H9 (cell line): ENCODE measurements at regions not wholly inside any gene's neighbourhood (a gene's known extent, or its start where the extent isn't known, plus 50 kb on each side); places are given as distances from the start of the nearest gene placed in this dataset.

Experiments used
- DNase-seq: peaks from one replicate; pipeline ENCODE4 v3.0.0-alpha.2; 2017
- H2AFZ ChIP-seq: one replicate; pipeline ENCODE4 v1.6.1; 2013; ENCODE audit warnings: mild to moderate bottlenecking, low read length, control low read depth, moderate library complexity
- H2AK5ac ChIP-seq: 2 replicates; pipeline ENCODE4 v1.6.1; 2013; ENCODE audit warnings: low read length, control low read depth, mixed read lengths; ENCODE audit not compliant: insufficient read length
- H2BK120ac ChIP-seq: one replicate; pipeline ENCODE4 v1.6.1; 2013; ENCODE audit warnings: low read depth, mild to moderate bottlenecking, low read length, control low read depth, inconsistent platforms; ENCODE audit not compliant: poor library complexity, severe bottlenecking
- H2BK12ac ChIP-seq: 2 replicates; pipeline ENCODE4 v1.6.1; 2013; ENCODE audit warnings: low read length, control low read depth, mixed read lengths, low read depth; ENCODE audit not compliant: insufficient read length
- H2BK15ac ChIP-seq: 2 replicates; pipeline ENCODE4 v1.6.1; 2013; ENCODE audit warnings: low read depth, low read length, control low read depth
- H2BK20ac ChIP-seq: one replicate; pipeline ENCODE4 v1.6.1; 2013; ENCODE audit warnings: low read depth, mild to moderate bottlenecking, low read length, control low read depth, inconsistent platforms; ENCODE audit not compliant: poor library complexity, severe bottlenecking
- H2BK5ac ChIP-seq: 2 replicates; pipeline ENCODE4 v1.6.1; 2013; ENCODE audit warnings: low read length, control low read depth, mixed read lengths; ENCODE audit not compliant: insufficient read length
- H3K14ac ChIP-seq: 2 replicates; pipeline ENCODE4 v1.6.1; 2013; ENCODE audit warnings: low read length, control low read depth; ENCODE audit not compliant: insufficient read depth
- H3K18ac ChIP-seq: 2 replicates; pipeline ENCODE4 v1.6.1; 2013; ENCODE audit warnings: low read depth, mild to moderate bottlenecking, mixed read lengths, low read length, control low read depth; ENCODE audit not compliant: insufficient read length
- H3K23ac ChIP-seq: 2 replicates; pipeline ENCODE4 v1.6.1; 2013; ENCODE audit warnings: low read length, control low read depth, mixed read lengths, low read depth; ENCODE audit not compliant: insufficient read length
- H3K23me2 ChIP-seq: 2 replicates; pipeline ENCODE4 v1.6.1; 2013; ENCODE audit warnings: low read depth, mild to moderate bottlenecking, mixed read lengths, low read length, control low read depth; ENCODE audit not compliant: insufficient read length, poor library complexity, severe bottlenecking
- H3K27ac ChIP-seq: 2 replicates; pipeline ENCODE4 v1.5.1; 2013; ENCODE audit warnings: low read length, control low read depth, mixed read lengths, low read depth; ENCODE audit not compliant: insufficient read length
- H3K27me3 ChIP-seq: 2 replicates; pipeline ENCODE4 v1.6.1; 2013; ENCODE audit warnings: low read length, control low read depth, inconsistent platforms; ENCODE audit not compliant: insufficient read depth
- H3K4ac ChIP-seq: 2 replicates; pipeline ENCODE4 v1.6.1; 2013; ENCODE audit warnings: low read depth, mild to moderate bottlenecking, control low read depth, inconsistent platforms, low read length, moderate library complexity
- H3K4me1 ChIP-seq: 2 replicates; pipeline ENCODE4 v1.6.1; 2013; ENCODE audit warnings: low read length, control low read depth, inconsistent platforms; ENCODE audit not compliant: insufficient read depth
- H3K4me2 ChIP-seq: 2 replicates; pipeline ENCODE4 v1.6.1; 2013; ENCODE audit warnings: low read length, control low read depth, mixed read lengths; ENCODE audit not compliant: insufficient read length, insufficient read depth
- H3K56ac ChIP-seq: 2 replicates; pipeline ENCODE4 v1.6.1; 2013; ENCODE audit warnings: low read depth, mild to moderate bottlenecking, mixed read lengths, low read length, control low read depth; ENCODE audit not compliant: insufficient read length
- H3K79me1 ChIP-seq: 2 replicates; pipeline ENCODE4 v1.6.1; 2013; ENCODE audit warnings: low read depth, mild to moderate bottlenecking, moderate library complexity, low read length, control low read depth, inconsistent platforms; ENCODE audit not compliant: insufficient read depth, poor library complexity, severe bottlenecking
- H3K79me2 ChIP-seq: 2 replicates; pipeline ENCODE4 v1.6.1; 2013; ENCODE audit warnings: low read length, control low read depth, inconsistent platforms; ENCODE audit not compliant: insufficient read depth
- H3K9ac ChIP-seq: 2 replicates; pipeline ENCODE4 v1.6.1; 2013; ENCODE audit warnings: low read length, control low read depth, mixed read lengths; ENCODE audit not compliant: insufficient read length; ENCODE audit errors: extremely low read depth
- H3K9me3 ChIP-seq: one replicate; pipeline ENCODE4 v1.6.1; 2013; ENCODE audit warnings: low read depth, low read length, inconsistent platforms; ENCODE audit not compliant: control insufficient read depth
- H3T11ph ChIP-seq: one replicate; pipeline ENCODE4 v1.6.1; 2013; ENCODE audit warnings: mild to moderate bottlenecking, low read length, control low read depth, inconsistent platforms
- H4K20me1 ChIP-seq: one replicate; pipeline ENCODE4 v1.6.1; 2013; ENCODE audit not compliant: control insufficient read depth, insufficient read length, insufficient read depth
- H4K5ac ChIP-seq: 2 replicates; pipeline ENCODE4 v1.6.1; 2013; ENCODE audit warnings: low read depth, mild to moderate bottlenecking, mixed read lengths, low read length, control low read depth; ENCODE audit not compliant: insufficient read length
- H4K8ac ChIP-seq: replicated peaks from 2 replicates; pipeline ENCODE4 v1.6.1; 2013; ENCODE audit warnings: low read length, control low read depth, mixed read lengths, low read depth; ENCODE audit not compliant: insufficient read length
- H4K91ac ChIP-seq: 2 replicates; pipeline ENCODE4 v1.6.1; 2013; ENCODE audit warnings: low read depth, mild to moderate bottlenecking, moderate library complexity, mixed read lengths, low read length, control low read depth; ENCODE audit not compliant: insufficient read length
- H3K27ac Mint-ChIP-seq, 3 experiments: 2 replicates in 2 of 3; 3 replicates in 1 of 3; pipeline ENCODE4 v1.8.0; 2020 to 2021; ENCODE audit warnings: mixed read lengths in 3 of 3, mild to moderate bottlenecking in 1 of 3, moderate library complexity in 1 of 3
- H3K27me3 Mint-ChIP-seq: 2 replicates; pipeline ENCODE4 v1.8.0; 2021; ENCODE audit warnings: low read depth, mild to moderate bottlenecking, moderate library complexity, mixed read lengths
- H3K36me3 Mint-ChIP-seq, 3 experiments: 2 replicates in 2 of 3; 3 replicates in 1 of 3; pipeline ENCODE4 v1.8.0; 2020 to 2021; ENCODE audit warnings: low read depth in 3 of 3, mixed read lengths in 3 of 3; ENCODE audit not compliant: insufficient read depth in 1 of 3
- H3K4me1 Mint-ChIP-seq, 2 experiments: 2 replicates each; pipeline ENCODE4 v1.8.0; 2020; ENCODE audit warnings: mixed read lengths in 2 of 2
- H3K4me3 Mint-ChIP-seq, 2 experiments: 2 replicates in 1 of 2; 3 replicates in 1 of 2; pipeline ENCODE4 v1.8.0; 2020 to 2021; ENCODE audit warnings: mild to moderate bottlenecking in 2 of 2, mixed read lengths in 2 of 2, moderate library complexity in 1 of 2
- H3K9me3 Mint-ChIP-seq, 2 experiments: 2 replicates in 1 of 2; 3 replicates in 1 of 2; pipeline ENCODE4 v1.8.0; 2020; ENCODE audit warnings: mild to moderate bottlenecking in 2 of 2, mixed read lengths in 2 of 2, moderate library complexity in 1 of 2
- WGBS: extraction: QIAGEN DNeasy Blood & Tissue Kit; methylation state at CpG from one replicate; pipeline ENCODE4 v1.1.7; 2013; ENCODE audit warnings: missing lambda C conversion rate, low lambda C conversion rate, mixed read lengths; ENCODE audit not compliant: insufficient read length; ENCODE audit errors: extremely low coverage; 5-methylcytosine and 5-hydroxymethylcytosine counted together
- TF ChIP-seq, protein P1 (sequence below): fragments of 200-600 bp; sonication (generic); conservative IDR thresholded peaks from 3 replicates; pipeline ENCODE4 v1.8.0; 2021; ENCODE audit warnings: antibody characterized with exemption, mild to moderate bottlenecking

GRCh38 chr5:93346301-93346700 is 234.7 kb downstream of the NR2F1-AS1 start:
- H4K5ac ChIP-seq, result no peak overlapping the region
- H3K56ac ChIP-seq, result no peak overlapping the region
- no peaks in the 10 kb centered on the region for H3K27me3 ChIP-seq
- DNase-seq, result no peak
- H2BK15ac ChIP-seq, result no peak overlapping the region
- Mint-ChIP-seq H3K9me3 (peaks cover 0 to 2% of the 10 kb centered on the region in 2 experiments; a peak in 2 of 5 replicates), H3K27me3 (no peaks in the 10 kb centered on the region), H3K36me3 (no peaks in the 10 kb centered on the region), H3K4me3 (no peak overlapping the region), H3K4me1 (0 out of 4 replicates have a peak, but pooled peaks cover 0 to 3% of the 10 kb centered on the region in 2 experiments), H3K27ac (no peak overlapping the region)
- H3K79me1 ChIP-seq, result no peaks in the 10 kb centered on the region
- no peak overlapping the region for H2AK5ac ChIP-seq
- H3T11ph ChIP-seq, result no peak overlapping the region
- no peak overlapping the region for H3K4ac ChIP-seq
- no peak overlapping the region for H4K91ac ChIP-seq
- H2BK120ac ChIP-seq, result no peak overlapping the region
- H2BK20ac ChIP-seq, result no peak overlapping the region
- H3K4me1 ChIP-seq, result no peaks in the 10 kb centered on the region
- no peak overlapping the region for H3K14ac ChIP-seq
- H3K23me2 ChIP-seq, result no peaks in the 10 kb centered on the region
- H2BK5ac ChIP-seq, result no peak overlapping the region
- H3K79me2 ChIP-seq, result no peaks in the 10 kb centered on the region
- H3K27ac ChIP-seq, result no peak overlapping the region
- no peak overlapping the region for H3K18ac ChIP-seq
- TF ChIP-seq, protein P1, sequence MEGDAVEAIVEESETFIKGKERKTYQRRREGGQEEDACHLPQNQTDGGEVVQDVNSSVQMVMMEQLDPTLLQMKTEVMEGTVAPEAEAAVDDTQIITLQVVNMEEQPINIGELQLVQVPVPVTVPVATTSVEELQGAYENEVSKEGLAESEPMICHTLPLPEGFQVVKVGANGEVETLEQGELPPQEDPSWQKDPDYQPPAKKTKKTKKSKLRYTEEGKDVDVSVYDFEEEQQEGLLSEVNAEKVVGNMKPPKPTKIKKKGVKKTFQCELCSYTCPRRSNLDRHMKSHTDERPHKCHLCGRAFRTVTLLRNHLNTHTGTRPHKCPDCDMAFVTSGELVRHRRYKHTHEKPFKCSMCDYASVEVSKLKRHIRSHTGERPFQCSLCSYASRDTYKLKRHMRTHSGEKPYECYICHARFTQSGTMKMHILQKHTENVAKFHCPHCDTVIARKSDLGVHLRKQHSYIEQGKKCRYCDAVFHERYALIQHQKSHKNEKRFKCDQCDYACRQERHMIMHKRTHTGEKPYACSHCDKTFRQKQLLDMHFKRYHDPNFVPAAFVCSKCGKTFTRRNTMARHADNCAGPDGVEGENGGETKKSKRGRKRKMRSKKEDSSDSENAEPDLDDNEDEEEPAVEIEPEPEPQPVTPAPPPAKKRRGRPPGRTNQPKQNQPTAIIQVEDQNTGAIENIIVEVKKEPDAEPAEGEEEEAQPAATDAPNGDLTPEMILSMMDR, result no peak
- H4K8ac ChIP-seq, result no peak overlapping the region
- no peak overlapping the region for H3K4me2 ChIP-seq
- H4K20me1 ChIP-seq, result no peaks in the 10 kb centered on the region
- no CpG with 5 or more reads among the region's 5 CpGs for whole genome bisulfite sequencing
- H3K9me3 ChIP-seq, result no peaks in the 10 kb centered on the region
- no peak overlapping the region for H2AFZ ChIP-seq
- H2BK12ac ChIP-seq, result no peak overlapping the region
- no peak overlapping the region for H3K9ac ChIP-seq
- H3K23ac ChIP-seq, result no peak overlapping the region
